HEK293 (cell line): ENCODE measurements at regions not wholly inside any gene's neighbourhood (a gene's known extent, or its start where the extent isn't known, plus 50 kb on each side); places are given as distances from the start of the nearest gene placed in this dataset.

Experiments
- CTCF ChIA-PET: fragments of 350-600 bp; formaldehyde crosslinking; extraction: SDS; loops from one replicate; lab custom pipeline; 2021; ENCODE audit warnings: antibody characterized with exemption; lab: Yijun Ruan, JAX
- POLR2A ChIA-PET: fragments of 300-600 bp; formaldehyde crosslinking; extraction: SDS; loops from one replicate; lab custom pipeline; 2020; ENCODE audit warnings: antibody characterized with exemption, inconsistent platforms; lab: Yijun Ruan, JAX
- H3K27ac ChIP-seq: fragments of 200-500 bp; sonication (Bioruptor generic); 2 replicates; pipeline ENCODE4 v1.5.1; 2014; ENCODE audit warnings: low read depth, low read length, control low read depth, inconsistent platforms; ENCODE audit errors: extremely low read depth
- H3K36me3 ChIP-seq, 2 experiments: fragments of 200-500 bp in 1 of 2; sonication (Bioruptor generic) in 1 of 2; 1 replicate in 1 of 2; 2 replicates in 1 of 2; pipeline ENCODE4 v1.5.1; 2014 to 2017; ENCODE audit warnings: inconsistent platforms in 2 of 2, low read length in 2 of 2; ENCODE audit not compliant: control insufficient read depth in 2 of 2, insufficient read depth in 1 of 2
- H3K4me1 ChIP-seq: fragments of 200-500 bp; sonication (Bioruptor generic); 2 replicates; pipeline ENCODE4 v1.5.1; 2014; ENCODE audit warnings: mild to moderate bottlenecking, low read length, inconsistent platforms; ENCODE audit not compliant: control insufficient read depth, insufficient read depth
- H3K4me3 ChIP-seq: 2 replicates; pipeline ENCODE4 v1.5.1; 2011; ENCODE audit warnings: low read depth, mild to moderate bottlenecking, control low read depth, low read length, moderate library complexity
- H3K9me3 ChIP-seq: fragments of 200-500 bp; sonication (Bioruptor generic); 2 replicates; pipeline ENCODE4 v1.5.1; 2014; ENCODE audit warnings: low read depth, low read length, inconsistent platforms; ENCODE audit not compliant: control insufficient read depth, insufficient read depth
- KLF1 ChIP-seq: fragments of 450-650 bp; formaldehyde crosslinking; IDR thresholded peaks from 2 replicates; pipeline ENCODE4 v1.5.1; 2016; ENCODE audit warnings: missing biosample characterization, missing genetic modification characterization
- ZBTB20 ChIP-seq: fragments of 450-650 bp; formaldehyde crosslinking; IDR thresholded peaks from 2 replicates; pipeline ENCODE4 v1.5.1; 2016; ENCODE audit warnings: missing biosample characterization, missing genetic modification characterization
- ZBTB7A ChIP-seq: fragments of 450-650 bp; formaldehyde crosslinking; IDR thresholded peaks from 2 replicates; pipeline ENCODE4 v1.5.1; 2016; ENCODE audit warnings: low read depth, missing biosample characterization, missing genetic modification characterization
- ZFP69B ChIP-seq: fragments of 450-650 bp; formaldehyde crosslinking; IDR thresholded peaks from 2 replicates; pipeline ENCODE4 v1.5.1; 2016; ENCODE audit warnings: missing biosample characterization, missing genetic modification characterization
- ZNF10 ChIP-seq: fragments of 450-650 bp; formaldehyde crosslinking; IDR thresholded peaks from 2 replicates; pipeline ENCODE4 v1.5.1; 2017; ENCODE audit warnings: missing biosample characterization, missing genetic modification characterization
- ZNF112 ChIP-seq: fragments of 450-650 bp; formaldehyde crosslinking; IDR thresholded peaks from 2 replicates; pipeline ENCODE4 v1.5.0; 2017; ENCODE audit warnings: missing biosample characterization, missing genetic modification characterization
- ZNF114 ChIP-seq: fragments of 450-650 bp; formaldehyde crosslinking; IDR thresholded peaks from 2 replicates; pipeline ENCODE4 v1.5.0; 2017; ENCODE audit warnings: missing biosample characterization, missing genetic modification characterization
- ZNF184 ChIP-seq: fragments of 450-650 bp; IDR thresholded peaks from 2 replicates; pipeline ENCODE4 v1.5.1; 2018; ENCODE audit warnings: missing biosample characterization, mild to moderate bottlenecking, missing genetic modification characterization
- ZNF2 ChIP-seq: fragments of 450-650 bp; formaldehyde crosslinking; IDR thresholded peaks from 2 replicates; pipeline ENCODE4 v1.5.1; 2016; ENCODE audit warnings: missing biosample characterization, missing genetic modification characterization
- ZNF292 ChIP-seq: fragments of 450-650 bp; formaldehyde crosslinking; IDR thresholded peaks from 2 replicates; pipeline ENCODE4 v1.5.1; 2016; ENCODE audit warnings: low read depth, missing biosample characterization, missing genetic modification characterization, borderline replicate concordance
- ZNF341 ChIP-seq: fragments of 450-650 bp; formaldehyde crosslinking; IDR thresholded peaks from 2 replicates; pipeline ENCODE4; 2016; ENCODE audit warnings: low read depth, missing biosample characterization, missing genetic modification characterization
- ZNF354C ChIP-seq: fragments of 450-650 bp; formaldehyde crosslinking; IDR thresholded peaks from 2 replicates; pipeline ENCODE4 v1.5.1; 2016; ENCODE audit warnings: missing biosample characterization, missing genetic modification characterization, low read depth, borderline replicate concordance
- ZNF366 ChIP-seq: fragments of 450-650 bp; formaldehyde crosslinking; conservative IDR thresholded peaks from 2 replicates; pipeline ENCODE4 v1.5.1; 2016; ENCODE audit warnings: missing biosample characterization, missing genetic modification characterization
- ZNF394 ChIP-seq: fragments of 450-650 bp; formaldehyde crosslinking; IDR thresholded peaks from 2 replicates; pipeline ENCODE4 v1.5.1; 2016; ENCODE audit warnings: missing biosample characterization, missing genetic modification characterization, mild to moderate bottlenecking, moderate library complexity, borderline replicate concordance
- ZNF404 ChIP-seq: fragments of 450-650 bp; formaldehyde crosslinking; IDR thresholded peaks from 2 replicates; pipeline ENCODE4 v1.5.1; 2017; ENCODE audit warnings: missing biosample characterization, missing genetic modification characterization
- ZNF416 ChIP-seq: fragments of 450-650 bp; formaldehyde crosslinking; IDR thresholded peaks from 2 replicates; pipeline ENCODE4 v1.5.1; 2016; ENCODE audit warnings: missing biosample characterization, missing genetic modification characterization
- ZNF514 ChIP-seq: fragments of 450-650 bp; formaldehyde crosslinking; IDR thresholded peaks from 2 replicates; pipeline ENCODE4 v1.5.1; 2016; ENCODE audit warnings: missing biosample characterization, missing genetic modification characterization
- ZNF530 ChIP-seq: fragments of 450-650 bp; formaldehyde crosslinking; IDR thresholded peaks from 2 replicates; pipeline ENCODE4 v1.5.1; 2016; ENCODE audit warnings: low read depth, missing biosample characterization, missing genetic modification characterization
- ZNF561 ChIP-seq: fragments of 450-650 bp; IDR thresholded peaks from 2 replicates; pipeline ENCODE4 v1.5.1; 2018; ENCODE audit warnings: missing biosample characterization, missing genetic modification characterization, borderline replicate concordance
- ZNF645 ChIP-seq: fragments of 450-650 bp; formaldehyde crosslinking; IDR thresholded peaks from 2 replicates; pipeline ENCODE4; 2016; ENCODE audit warnings: missing biosample characterization, missing genetic modification characterization
- ZNF664 ChIP-seq: fragments of 450-650 bp; formaldehyde crosslinking; IDR thresholded peaks from 2 replicates; pipeline ENCODE4 v1.5.1; 2016; ENCODE audit warnings: missing biosample characterization, missing genetic modification characterization
- ZNF76 ChIP-seq: fragments of 450-650 bp; formaldehyde crosslinking; IDR thresholded peaks from 2 replicates; pipeline ENCODE4; 2016; ENCODE audit warnings: low read depth, missing biosample characterization, missing genetic modification characterization, borderline replicate concordance
- ZSCAN30 ChIP-seq: fragments of 450-650 bp; IDR thresholded peaks from 2 replicates; pipeline ENCODE4 v1.5.1; 2018; ENCODE audit warnings: missing biosample characterization, mild to moderate bottlenecking, missing genetic modification characterization, moderate library complexity
- TF ChIP-seq, protein P1 (sequence below): fragments of 450-650 bp; formaldehyde crosslinking; IDR thresholded peaks from 2 replicates; pipeline ENCODE4 v1.5.1; 2016; ENCODE audit warnings: missing biosample characterization, missing genetic modification characterization
- TF ChIP-seq, protein P2 (sequence below): fragments of 450-650 bp; formaldehyde crosslinking; IDR thresholded peaks from 2 replicates; pipeline ENCODE4 v1.5.1; 2016; ENCODE audit warnings: missing biosample characterization, missing genetic modification characterization
- TF ChIP-seq, protein P3 (sequence below): fragments of 450-650 bp; formaldehyde crosslinking; IDR thresholded peaks from 2 replicates; pipeline ENCODE4 v1.5.1; 2016; ENCODE audit warnings: missing biosample characterization, missing genetic modification characterization
- TF ChIP-seq, protein P4 (sequence below): fragments of 450-650 bp; IDR thresholded peaks from 2 replicates; pipeline ENCODE4 v1.5.1; 2018; ENCODE audit warnings: missing biosample characterization, missing genetic modification characterization
- TF ChIP-seq, protein P5 (sequence below): fragments of 450-650 bp; formaldehyde crosslinking; optimal IDR thresholded peaks from 2 replicates; pipeline ENCODE3; 2016; ENCODE audit warnings: missing biosample characterization, mild to moderate bottlenecking, missing genetic modification characterization

- TF ChIP-seq ZSCAN30 (tag by site-specific recombination): no peak
- TF ChIP-seq ZNF2 (tag by site-specific recombination): no peak
- no peak for TF ChIP-seq ZNF112 (tag by site-specific recombination)
- no peak for TF ChIP-seq ZNF341 (tag by site-specific recombination)
- no peak for TF ChIP-seq ZNF514 (tag by site-specific recombination)
- TF ChIP-seq ZNF366: no peak
- TF ChIP-seq ZNF394 (tag by site-specific recombination): no peak
Measured at GRCh38 chr3:144670571-144670970, 698.9 kb downstream of the DIPK2A start (continued).

GRCh38 chr3:144677103-144677502, 705.5 kb downstream of the DIPK2A start:
- H3K4me1 ChIP-seq: no peaks in the 10 kb centered on the region
- CTCF ChIA-PET: no interaction called here
- no peaks in the 10 kb centered on the region for H3K36me3 ChIP-seq
- no peak overlapping the region for H3K27ac ChIP-seq
- TF ChIP-seq ZNF354C (no peak), ZNF530 (no peak), ZNF292 (no peak)
- TF ChIP-seq, protein P1, sequence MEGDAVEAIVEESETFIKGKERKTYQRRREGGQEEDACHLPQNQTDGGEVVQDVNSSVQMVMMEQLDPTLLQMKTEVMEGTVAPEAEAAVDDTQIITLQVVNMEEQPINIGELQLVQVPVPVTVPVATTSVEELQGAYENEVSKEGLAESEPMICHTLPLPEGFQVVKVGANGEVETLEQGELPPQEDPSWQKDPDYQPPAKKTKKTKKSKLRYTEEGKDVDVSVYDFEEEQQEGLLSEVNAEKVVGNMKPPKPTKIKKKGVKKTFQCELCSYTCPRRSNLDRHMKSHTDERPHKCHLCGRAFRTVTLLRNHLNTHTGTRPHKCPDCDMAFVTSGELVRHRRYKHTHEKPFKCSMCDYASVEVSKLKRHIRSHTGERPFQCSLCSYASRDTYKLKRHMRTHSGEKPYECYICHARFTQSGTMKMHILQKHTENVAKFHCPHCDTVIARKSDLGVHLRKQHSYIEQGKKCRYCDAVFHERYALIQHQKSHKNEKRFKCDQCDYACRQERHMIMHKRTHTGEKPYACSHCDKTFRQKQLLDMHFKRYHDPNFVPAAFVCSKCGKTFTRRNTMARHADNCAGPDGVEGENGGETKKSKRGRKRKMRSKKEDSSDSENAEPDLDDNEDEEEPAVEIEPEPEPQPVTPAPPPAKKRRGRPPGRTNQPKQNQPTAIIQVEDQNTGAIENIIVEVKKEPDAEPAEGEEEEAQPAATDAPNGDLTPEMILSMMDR: no peak
- TF ChIP-seq, protein P2, sequence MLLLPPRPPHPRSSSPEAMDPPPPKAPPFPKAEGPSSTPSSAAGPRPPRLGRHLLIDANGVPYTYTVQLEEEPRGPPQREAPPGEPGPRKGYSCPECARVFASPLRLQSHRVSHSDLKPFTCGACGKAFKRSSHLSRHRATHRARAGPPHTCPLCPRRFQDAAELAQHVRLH (tag by site-specific recombination): no peak
- TF ChIP-seq, protein P3, sequence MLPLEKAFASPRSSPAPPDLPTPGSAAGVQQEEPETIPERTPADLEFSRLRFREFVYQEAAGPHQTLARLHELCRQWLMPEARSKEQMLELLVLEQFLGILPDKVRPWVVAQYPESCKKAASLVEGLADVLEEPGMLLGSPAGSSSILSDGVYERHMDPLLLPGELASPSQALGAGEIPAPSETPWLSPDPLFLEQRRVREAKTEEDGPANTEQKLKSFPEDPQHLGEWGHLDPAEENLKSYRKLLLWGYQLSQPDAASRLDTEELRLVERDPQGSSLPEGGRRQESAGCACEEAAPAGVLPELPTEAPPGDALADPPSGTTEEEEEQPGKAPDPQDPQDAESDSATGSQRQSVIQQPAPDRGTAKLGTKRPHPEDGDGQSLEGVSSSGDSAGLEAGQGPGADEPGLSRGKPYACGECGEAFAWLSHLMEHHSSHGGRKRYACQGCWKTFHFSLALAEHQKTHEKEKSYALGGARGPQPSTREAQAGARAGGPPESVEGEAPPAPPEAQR (tag by site-specific recombination): no peak
- TF ChIP-seq, all 188 proteins: peak for 0
- POLR2A ChIA-PET: no interaction called here
- no peaks in the 10 kb centered on the region for H3K9me3 ChIP-seq
- no peak overlapping the region for H3K4me3 ChIP-seq

- no peak overlapping the region for H3K4me3 ChIP-seq
- ChIA-PET CTCF (no interaction called here), POLR2A (no interaction called here)
- no peak overlapping the region for H3K27ac ChIP-seq
- H3K36me3 ChIP-seq: no peaks in the 10 kb centered on the region
- H3K9me3 ChIP-seq: no peaks in the 10 kb centered on the region
- no peaks in the 10 kb centered on the region for H3K4me1 ChIP-seq
- TF ChIP-seq ZNF664 (tag by site-specific recombination) (no peak), ZFP69B (tag by site-specific recombination) (no peak), ZBTB7A (no peak), ZNF416 (tag by site-specific recombination) (no peak), ZBTB20 (tag by site-specific recombination) (no peak), ZNF76 (tag by site-specific recombination) (no peak), KLF1 (tag by site-specific recombination) (no peak), ZNF184 (tag by site-specific recombination) (no peak), ZNF292 (no peak), ZNF561 (tag by site-specific recombination) (no peak), ZNF404 (tag by site-specific recombination) (no peak), ZNF645 (no peak), ZNF114 (no peak), ZNF10 (tag by site-specific recombination) (no peak)
- TF ChIP-seq, protein P4, sequence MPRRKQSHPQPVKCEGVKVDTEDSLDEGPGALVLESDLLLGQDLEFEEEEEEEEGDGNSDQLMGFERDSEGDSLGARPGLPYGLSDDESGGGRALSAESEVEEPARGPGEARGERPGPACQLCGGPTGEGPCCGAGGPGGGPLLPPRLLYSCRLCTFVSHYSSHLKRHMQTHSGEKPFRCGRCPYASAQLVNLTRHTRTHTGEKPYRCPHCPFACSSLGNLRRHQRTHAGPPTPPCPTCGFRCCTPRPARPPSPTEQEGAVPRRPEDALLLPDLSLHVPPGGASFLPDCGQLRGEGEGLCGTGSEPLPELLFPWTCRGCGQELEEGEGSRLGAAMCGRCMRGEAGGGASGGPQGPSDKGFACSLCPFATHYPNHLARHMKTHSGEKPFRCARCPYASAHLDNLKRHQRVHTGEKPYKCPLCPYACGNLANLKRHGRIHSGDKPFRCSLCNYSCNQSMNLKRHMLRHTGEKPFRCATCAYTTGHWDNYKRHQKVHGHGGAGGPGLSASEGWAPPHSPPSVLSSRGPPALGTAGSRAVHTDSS (tag by site-specific recombination): no peak
- TF ChIP-seq, protein P5, sequence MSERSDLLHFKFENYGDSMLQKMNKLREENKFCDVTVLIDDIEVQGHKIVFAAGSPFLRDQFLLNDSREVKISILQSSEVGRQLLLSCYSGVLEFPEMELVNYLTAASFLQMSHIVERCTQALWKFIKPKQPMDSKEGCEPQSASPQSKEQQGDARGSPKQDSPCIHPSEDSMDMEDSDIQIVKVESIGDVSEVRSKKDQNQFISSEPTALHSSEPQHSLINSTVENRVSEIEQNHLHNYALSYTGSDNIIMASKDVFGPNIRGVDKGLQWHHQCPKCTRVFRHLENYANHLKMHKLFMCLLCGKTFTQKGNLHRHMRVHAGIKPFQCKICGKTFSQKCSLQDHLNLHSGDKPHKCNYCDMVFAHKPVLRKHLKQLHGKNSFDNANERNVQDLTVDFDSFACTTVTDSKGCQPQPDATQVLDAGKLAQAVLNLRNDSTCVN: no peak
Measured at GRCh38 chr3:144683065-144683464, 711.4 kb downstream of the DIPK2A start.
